DND-41 (cell line): ENCODE measurements at regions not wholly inside any gene's neighbourhood (a gene's known extent, or its start where the extent isn't known, plus 50 kb on each side); places are given as distances from the start of the nearest gene placed in this dataset.
"Not testable (repeated sequence)": the region's sequence is repeated elsewhere in the genome, so short reads cannot be mapped to it uniquely, and the experiment has no call there.

ENCODE experiments used
- ATAC-seq: fragments of 200-7000 bp; cut with Tn5 transposase; 3 replicates; pipeline ENCODE4 v1.9.1; 2021; ENCODE audit warnings: low read depth; ENCODE audit not compliant: insufficient read depth
- DNase-seq: peaks from one replicate; pipeline ENCODE4 v3.0.0-alpha.2; 2020
- H2AFZ ChIP-seq: 2 replicates; pipeline ENCODE4 v1.6.0; 2012; ENCODE audit warnings: low read depth, low read length
- H3K27ac ChIP-seq: 2 replicates; pipeline ENCODE4 v1.5.1; 2012; ENCODE audit warnings: low read length, inconsistent platforms
- H3K27me3 ChIP-seq: fragments of 200-600 bp; sonication (generic); 2 replicates; pipeline ENCODE4 v1.6.0; 2012; ENCODE audit warnings: low read length, mild to moderate bottlenecking, inconsistent platforms; ENCODE audit not compliant: insufficient read depth, poor library complexity
- H3K36me3 ChIP-seq: 2 replicates; pipeline ENCODE4 v1.5.1; 2012; ENCODE audit warnings: low read length, inconsistent platforms; ENCODE audit not compliant: insufficient read depth
- H3K4me1 ChIP-seq: 2 replicates; pipeline ENCODE4 v1.5.1; 2012; ENCODE audit warnings: mild to moderate bottlenecking, low read length; ENCODE audit not compliant: insufficient read depth
- H3K4me2 ChIP-seq: 2 replicates; pipeline ENCODE4 v1.6.0; 2012; ENCODE audit warnings: mild to moderate bottlenecking, moderate library complexity, low read length, inconsistent platforms; ENCODE audit not compliant: insufficient read depth
- H3K4me3 ChIP-seq, 2 experiments: fragments of 200-600 bp in 1 of 2; shearing (Covaris generic) in 1 of 2; 2 replicates each; pipeline ENCODE4 v1.5.1; 2012 to 2016; ENCODE audit warnings: inconsistent platforms in 2 of 2, low read length in 2 of 2, mild to moderate bottlenecking in 2 of 2, low read depth in 1 of 2, moderate library complexity in 1 of 2
- H3K79me2 ChIP-seq: 2 replicates; pipeline ENCODE4 v1.6.0; 2012; ENCODE audit warnings: low read length, inconsistent platforms; ENCODE audit not compliant: insufficient read depth
- H3K9ac ChIP-seq: 2 replicates; pipeline ENCODE4 v1.6.0; 2012; ENCODE audit warnings: low read depth, mild to moderate bottlenecking, inconsistent platforms, low read length, moderate library complexity
- H3K9me3 ChIP-seq: 2 replicates; pipeline ENCODE4 v1.5.1; 2012; ENCODE audit warnings: low read length, moderate library complexity, mild to moderate bottlenecking, inconsistent platforms; ENCODE audit not compliant: insufficient read depth, severe bottlenecking
- H4K20me1 ChIP-seq: 2 replicates; pipeline ENCODE4 v1.6.0; 2012; ENCODE audit warnings: low read length; ENCODE audit not compliant: insufficient read depth
- CTCF ChIP-seq: IDR thresholded peaks from 2 replicates; pipeline ENCODE4 v1.5.1; 2012; ENCODE audit warnings: borderline replicate concordance, low read length, moderate library complexity, mild to moderate bottlenecking; ENCODE audit not compliant: poor library complexity, severe bottlenecking; ENCODE audit errors: extremely low read depth
- EZH2 ChIP-seq: IDR thresholded peaks from 3 replicates; pipeline ENCODE4 v1.6.1; 2012; ENCODE audit warnings: borderline replicate concordance, low read depth, mild to moderate bottlenecking, moderate library complexity, low read length, inconsistent platforms; ENCODE audit not compliant: severe bottlenecking

DNA sequence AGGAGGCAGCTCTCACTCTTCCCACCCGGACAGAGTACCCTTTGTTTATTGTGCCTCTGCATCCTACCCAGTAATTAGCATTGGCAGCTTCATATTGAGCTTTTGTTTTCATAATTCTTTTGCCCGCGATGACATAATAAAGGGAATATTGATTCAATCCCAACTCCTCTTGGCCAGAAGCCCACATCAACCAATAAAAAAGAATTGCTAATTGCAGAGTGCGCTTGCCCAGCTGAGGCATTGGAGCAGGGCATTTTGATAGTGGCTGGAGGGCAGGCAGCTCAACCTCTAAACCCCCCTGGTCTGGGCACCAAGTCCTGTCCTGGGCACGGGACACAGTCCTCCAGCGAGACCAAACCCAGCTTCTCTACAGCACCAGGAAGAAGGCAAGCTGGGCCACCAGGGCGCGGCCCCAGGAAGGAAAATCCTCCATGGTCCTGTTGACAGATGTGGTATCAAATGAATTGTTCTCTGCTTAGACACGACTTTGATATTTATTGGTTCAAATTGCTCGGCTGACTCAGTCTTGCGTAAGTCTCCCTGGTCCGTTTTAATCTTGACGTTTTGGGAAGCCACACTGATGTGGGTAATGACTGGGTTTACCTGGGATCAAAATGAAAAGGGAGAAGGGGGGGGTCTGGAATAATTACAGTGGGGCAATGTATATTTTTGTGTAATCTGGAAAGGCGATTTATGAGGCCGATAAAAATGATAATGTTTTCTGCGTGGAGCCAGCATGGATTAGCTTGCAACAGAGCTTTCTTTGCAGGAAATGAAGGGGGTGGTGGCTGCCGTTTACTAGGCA, 220.7 kb upstream of the MSX2 start:
- Histone ChIP-seq H3K4me3 (no peak overlapping the region), H3K4me1 (no peaks in the 10 kb centered on the region), H3K36me3 (no peaks in the 10 kb centered on the region), H3K27me3 (no peaks in the 10 kb centered on the region), H3K79me2 (no peaks in the 10 kb centered on the region), H3K9me3 (peaks cover 2% of the 10 kb centered on the region), H3K27ac (no peak overlapping the region), H3K4me2 (no peak overlapping the region), H4K20me1 (no peaks in the 10 kb centered on the region), H2AFZ (no peak overlapping the region), H3K9ac (no peak overlapping the region)
- TF ChIP-seq CTCF = no peak
- no peak for TF ChIP-seq EZH2
- DNase-seq = no peak
- ATAC-seq = no peak

- H3K4me2 ChIP-seq = no peak overlapping the region
- no peak overlapping the region for H3K4me3 ChIP-seq
- no peak overlapping the region for H3K9ac ChIP-seq
- peaks cover 2% of the 10 kb centered on the region for H3K9me3 ChIP-seq
- no peak overlapping the region for H2AFZ ChIP-seq
- no peaks in the 10 kb centered on the region for H3K4me1 ChIP-seq
- H3K27ac ChIP-seq = no peak overlapping the region
- no peaks in the 10 kb centered on the region for H3K27me3 ChIP-seq
- TF ChIP-seq CTCF = no peak
- no peak for TF ChIP-seq EZH2
- DNase-seq = no peak
- no peaks in the 10 kb centered on the region for H4K20me1 ChIP-seq
- H3K79me2 ChIP-seq = no peaks in the 10 kb centered on the region
- no peaks in the 10 kb centered on the region for H3K36me3 ChIP-seq
- no peak for ATAC-seq
These were observed 220.1 kb upstream of the MSX2 start for GRCh38 chr5:174504266-174504726.

- H2AFZ ChIP-seq = no peak overlapping the region
- TF ChIP-seq EZH2 (no peak), CTCF (no peak)
- H3K4me1 ChIP-seq = no peaks in the 10 kb centered on the region
- no peaks in the 10 kb centered on the region for H3K36me3 ChIP-seq
- no peaks in the 10 kb centered on the region for H4K20me1 ChIP-seq
- DNase-seq = no peak
- H3K79me2 ChIP-seq = no peaks in the 10 kb centered on the region
- no peak overlapping the region for H3K4me2 ChIP-seq
- no peaks in the 10 kb centered on the region for H3K27me3 ChIP-seq
- no peak overlapping the region for H3K27ac ChIP-seq
- no peak overlapping the region for H3K9ac ChIP-seq
- H3K9me3 ChIP-seq = peaks cover under 1% of the 10 kb centered on the region
- no peak for ATAC-seq
- H3K4me3 ChIP-seq = no peak overlapping the region
These were observed 218.8 kb upstream of the MSX2 start for GRCh38 chr5:174505621-174506020.

DNA sequence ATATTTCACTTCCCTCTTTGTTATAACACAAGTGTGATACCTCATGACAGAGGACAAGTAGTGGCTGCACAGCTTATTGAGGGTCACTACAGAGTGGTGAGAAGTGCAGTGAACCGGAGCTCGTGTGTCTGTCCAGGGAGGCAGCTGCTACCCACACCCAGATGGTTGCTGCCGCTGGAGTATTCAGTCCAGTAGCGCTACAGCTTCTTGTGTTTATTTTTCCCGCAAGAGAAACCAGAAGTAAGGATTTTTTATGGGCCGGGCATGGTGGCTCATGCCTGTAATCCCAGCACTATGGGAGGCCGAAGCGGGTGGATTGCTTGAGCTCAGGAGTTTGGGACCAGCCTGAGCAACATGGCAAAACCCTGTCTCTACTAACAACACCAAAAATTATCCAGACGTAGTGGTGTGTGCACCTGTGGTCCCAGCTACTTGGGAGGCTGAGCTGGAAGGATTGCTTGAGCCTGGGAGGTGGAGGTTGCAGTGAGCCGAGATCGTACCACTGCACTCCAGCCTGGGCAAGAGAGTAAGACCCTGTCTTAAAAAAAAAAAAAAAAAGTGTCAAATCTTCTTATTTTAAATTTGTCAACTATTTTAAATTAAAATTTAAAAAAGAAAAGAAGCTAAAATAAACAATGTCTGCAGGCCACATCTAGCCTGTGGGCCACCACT, 213.5 kb upstream of the MSX2 start:
- H3K79me2 ChIP-seq, H3K9me3 ChIP-seq, H3K4me3 ChIP-seq, DNase-seq, H4K20me1 ChIP-seq, H2AFZ ChIP-seq, ATAC-seq, H3K27ac ChIP-seq, H3K9ac ChIP-seq, H3K36me3 ChIP-seq, H3K4me2 ChIP-seq, H3K27me3 ChIP-seq, H3K4me1 ChIP-seq: not testable (repeated sequence)
